ENCODE measurements at regions not wholly inside any gene's neighbourhood (a gene's known extent, or its start where the extent isn't known, plus 50 kb on each side); places are given as distances from the start of the nearest gene placed in this dataset.

DNA sequence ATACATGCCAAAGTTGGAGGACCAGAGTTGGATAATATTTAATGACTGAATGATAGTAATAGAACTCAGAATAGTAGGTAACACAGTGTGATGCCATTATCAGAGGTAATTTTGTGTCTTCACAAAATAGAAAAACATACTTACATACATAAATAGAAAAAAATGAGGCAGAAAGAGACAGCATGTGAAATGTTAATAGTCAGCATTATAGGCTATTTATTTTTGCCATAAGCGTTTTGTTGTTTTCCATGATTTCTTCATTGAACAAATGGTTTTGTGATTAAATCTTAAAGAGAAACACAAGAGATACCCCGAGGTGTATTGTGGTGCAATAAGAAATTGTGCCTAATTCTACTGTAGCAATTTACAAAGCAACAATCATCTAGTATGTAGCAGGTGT, 626.3 kb downstream of the KCNJ2 start:
- no peak for DNase-seq (ENCODE audit: low spot score)

GRCh38 chr17:70796757-70797156, 627.4 kb downstream of the KCNJ2 start:
- no peak for DNase-seq (ENCODE audit: low spot score)

- no peak for DNase-seq (ENCODE audit: low spot score)
Observed at GRCh38 chr17:70797166-70797565, 627.8 kb downstream of the KCNJ2 start.

DNA sequence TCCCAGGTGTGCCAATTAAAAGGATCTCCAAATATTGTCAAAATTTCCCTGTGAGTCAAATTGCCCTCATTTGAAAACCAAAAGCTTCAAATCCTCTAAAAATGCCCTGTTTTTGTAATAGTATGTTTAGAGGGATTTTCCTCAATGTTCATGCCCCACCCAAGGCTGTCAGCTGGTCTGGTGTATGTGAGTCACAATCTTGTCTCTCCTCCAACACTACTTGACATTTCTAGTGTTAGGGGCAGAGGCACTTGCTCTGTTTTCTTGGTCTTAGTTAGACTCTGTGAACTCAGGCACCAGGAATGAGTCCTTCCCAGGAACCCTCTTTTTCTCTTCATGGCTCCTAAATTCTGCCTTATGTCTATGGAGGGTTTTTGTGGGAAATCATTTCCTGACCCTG, 634.8 kb downstream of the KCNJ2 start:
- DNase-seq (ENCODE audit: low spot score): no peak

GRCh38 chr17:70808596-70808995, 639.3 kb downstream of the KCNJ2 start:
- DNase-seq (ENCODE audit: low spot score): no peak

DNA sequence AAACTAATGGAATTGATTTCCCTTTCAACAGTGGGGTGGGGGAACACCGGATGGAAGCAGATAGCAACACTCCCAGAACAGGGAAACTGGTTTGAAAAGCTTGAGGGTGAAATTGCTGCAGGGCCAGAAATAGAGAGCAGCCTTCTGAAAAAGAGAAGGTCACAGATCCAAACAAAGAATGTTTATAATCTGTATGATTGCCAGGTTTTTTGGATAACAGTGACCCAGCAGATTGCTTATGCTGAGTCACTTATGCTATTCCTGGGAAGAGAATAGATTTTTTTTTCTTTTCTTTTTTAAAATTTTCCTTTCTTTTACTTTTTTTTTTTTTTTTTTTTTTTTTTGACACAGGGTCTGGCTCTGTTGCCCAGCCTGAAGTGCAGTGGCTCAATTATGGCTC, 641.3 kb downstream of the KCNJ2 start:
- no peak for DNase-seq (ENCODE audit: low spot score)

DNA sequence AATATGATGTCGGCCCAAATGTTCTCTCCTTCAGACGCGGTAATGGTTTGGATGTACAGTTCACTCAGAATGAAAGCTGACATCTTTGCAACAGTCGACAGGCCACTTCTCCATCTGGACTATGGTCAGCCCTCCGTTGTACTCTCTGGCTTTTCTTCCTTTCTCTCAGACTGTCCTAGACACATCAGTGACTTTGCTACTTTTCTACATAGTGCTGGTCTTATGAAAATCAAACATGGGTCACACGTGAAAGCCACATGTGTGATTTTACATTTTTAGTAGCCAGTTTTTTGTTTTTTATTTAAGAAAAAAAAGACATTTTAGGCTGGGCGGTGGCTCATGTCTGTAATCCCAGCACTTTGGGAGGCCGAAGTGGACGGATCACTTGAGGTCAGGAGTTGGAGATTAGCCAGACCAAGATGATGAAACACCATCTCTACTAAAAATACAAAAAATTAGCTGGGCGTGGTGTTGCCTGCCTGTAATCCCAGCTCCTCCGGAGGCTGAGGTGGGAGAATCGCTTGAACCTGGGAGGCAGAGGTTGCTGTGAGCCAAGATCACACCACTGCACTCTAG, 644.1 kb downstream of the KCNJ2 start:
- DNase-seq (ENCODE audit: low spot score): no peak

- DNase-seq (ENCODE audit: low spot score): no peak
Observed at GRCh38 chr17:70819183-70819582, 649.9 kb downstream of the KCNJ2 start.

GRCh38 chr17:70820276-70820675, 650.9 kb downstream of the KCNJ2 start:
- no peak for DNase-seq (ENCODE audit: low spot score)

DNA sequence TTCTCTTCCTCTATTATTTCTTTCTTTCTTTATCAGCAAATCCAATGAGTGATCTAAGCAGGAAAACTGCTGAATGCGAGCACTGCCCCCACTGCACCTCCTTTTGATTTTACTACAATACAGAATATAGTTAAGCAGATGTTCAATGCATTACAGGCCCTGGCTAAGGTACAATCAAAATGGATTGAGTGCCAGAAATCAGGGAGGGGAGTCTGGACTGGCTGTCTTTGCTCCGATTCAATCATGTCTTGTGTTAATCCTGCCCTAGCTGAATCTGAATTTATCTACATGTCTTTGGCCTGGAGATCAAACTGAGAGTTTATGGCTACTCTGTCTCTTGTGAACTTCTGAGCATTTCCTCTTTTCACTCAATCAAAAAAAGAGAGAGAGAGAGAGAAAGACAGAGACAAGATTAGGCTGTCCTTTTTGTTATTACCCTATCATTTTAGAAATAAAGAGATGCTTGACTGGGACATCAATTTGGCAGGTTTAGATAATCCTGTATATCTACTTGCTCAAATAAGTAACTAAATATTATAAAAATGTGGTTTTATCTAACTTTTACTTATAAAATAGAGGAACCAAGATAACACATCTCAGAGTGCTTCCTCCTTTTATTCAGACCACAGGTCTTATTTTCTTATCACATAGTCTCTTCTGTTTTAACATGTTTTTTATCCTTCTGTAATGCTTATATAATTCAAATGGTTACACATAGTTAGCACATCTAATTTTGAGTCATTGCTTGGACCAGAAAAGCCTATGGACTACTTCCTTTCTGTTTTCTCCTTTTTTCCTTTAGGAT, 656.2 kb downstream of the KCNJ2 start:
- DNase-seq (ENCODE audit: low spot score): peak; percentile 24

DNA sequence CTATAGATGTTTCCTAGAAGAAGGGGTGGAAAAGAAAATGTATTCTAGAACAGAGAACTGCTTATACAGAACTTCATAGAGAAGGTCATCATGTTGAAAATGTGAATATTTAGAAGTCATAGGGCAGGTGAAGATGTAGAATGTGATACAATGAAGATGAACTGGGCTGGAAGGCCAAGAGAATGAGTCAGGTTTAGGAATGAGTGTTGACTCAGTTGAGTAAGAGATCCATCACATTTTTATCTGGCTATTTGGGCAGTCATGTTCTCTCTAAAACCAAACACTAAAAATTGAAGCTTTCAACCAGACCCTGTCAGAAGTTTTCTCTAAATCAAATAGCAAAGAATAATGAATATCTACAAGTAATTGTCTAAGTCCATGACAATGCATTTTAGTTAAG, 660.5 kb downstream of the KCNJ2 start:
- no peak for DNase-seq (ENCODE audit: low spot score)

- no peak for DNase-seq (ENCODE audit: low spot score)
Observed at GRCh38 chr17:70834039-70834438, 664.7 kb downstream of the KCNJ2 start.

DNA sequence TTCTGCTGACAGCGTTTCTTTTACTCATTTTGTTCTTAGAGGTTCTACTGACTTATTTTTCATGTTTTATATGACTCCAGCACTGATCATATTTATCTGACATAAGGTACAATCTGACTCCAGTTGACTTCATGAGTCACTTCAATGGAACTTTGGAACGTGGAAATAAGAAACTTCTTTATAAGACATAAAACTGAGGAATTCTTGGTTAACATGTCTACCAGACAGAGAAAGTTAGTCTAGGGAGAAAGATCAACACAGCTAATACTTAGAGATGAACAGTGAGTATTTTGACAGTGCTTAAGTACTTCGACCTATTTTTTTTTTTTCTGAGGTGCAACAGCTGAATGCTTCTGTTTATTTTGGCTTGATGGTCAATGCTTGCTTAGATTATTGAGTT, 679.5 kb downstream of the KCNJ2 start:
- DNase-seq (ENCODE audit: low spot score): no peak

GRCh38 chr17:70855401-70856054, 686.2 kb downstream of the KCNJ2 start:
- DNase-seq (ENCODE audit: low spot score): no peak

DNA sequence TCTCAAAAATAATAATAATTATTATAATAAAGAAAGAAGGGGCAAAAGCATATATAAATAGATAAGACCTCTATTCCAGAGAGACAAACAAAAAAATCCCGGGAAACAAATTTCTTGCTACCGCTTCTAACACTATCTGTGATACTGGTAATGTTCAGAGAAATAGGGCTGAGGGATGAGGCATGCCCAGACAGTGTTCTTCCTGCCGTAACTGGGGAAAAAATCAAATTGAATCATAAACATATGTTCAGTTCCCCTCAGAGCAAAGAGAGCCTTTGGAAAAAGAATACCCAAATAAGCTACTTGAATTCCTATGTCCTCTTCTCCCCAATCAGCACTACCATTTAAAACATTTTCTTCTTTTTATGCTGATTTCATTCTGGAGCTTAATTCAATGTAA, 688.0 kb downstream of the KCNJ2 start:
- no peak for DNase-seq (ENCODE audit: low spot score)

DNA sequence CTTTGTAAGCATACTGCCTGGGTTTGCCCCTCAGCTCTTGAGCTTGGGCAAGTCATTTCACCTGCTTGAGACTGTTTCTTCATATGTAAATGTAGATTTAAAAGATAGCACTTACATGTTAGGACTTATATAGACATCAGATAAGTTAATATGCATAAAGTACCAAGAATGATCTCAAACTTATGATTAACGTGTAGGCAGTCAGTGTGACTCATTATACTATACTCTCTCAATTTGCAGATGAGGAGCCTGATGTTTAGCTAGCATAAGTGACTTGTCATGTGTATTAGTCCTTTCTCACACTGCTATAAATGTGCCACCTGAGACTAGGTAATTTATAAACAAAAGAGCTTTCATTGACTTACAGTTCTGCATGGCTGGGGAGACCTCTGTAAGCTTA, 690.5 kb downstream of the KCNJ2 start:
- no peak for DNase-seq (ENCODE audit: low spot score)

- no peak for DNase-seq (ENCODE audit: low spot score)
Observed at GRCh38 chr17:70862295-70862694, 693.0 kb downstream of the KCNJ2 start.

DNA sequence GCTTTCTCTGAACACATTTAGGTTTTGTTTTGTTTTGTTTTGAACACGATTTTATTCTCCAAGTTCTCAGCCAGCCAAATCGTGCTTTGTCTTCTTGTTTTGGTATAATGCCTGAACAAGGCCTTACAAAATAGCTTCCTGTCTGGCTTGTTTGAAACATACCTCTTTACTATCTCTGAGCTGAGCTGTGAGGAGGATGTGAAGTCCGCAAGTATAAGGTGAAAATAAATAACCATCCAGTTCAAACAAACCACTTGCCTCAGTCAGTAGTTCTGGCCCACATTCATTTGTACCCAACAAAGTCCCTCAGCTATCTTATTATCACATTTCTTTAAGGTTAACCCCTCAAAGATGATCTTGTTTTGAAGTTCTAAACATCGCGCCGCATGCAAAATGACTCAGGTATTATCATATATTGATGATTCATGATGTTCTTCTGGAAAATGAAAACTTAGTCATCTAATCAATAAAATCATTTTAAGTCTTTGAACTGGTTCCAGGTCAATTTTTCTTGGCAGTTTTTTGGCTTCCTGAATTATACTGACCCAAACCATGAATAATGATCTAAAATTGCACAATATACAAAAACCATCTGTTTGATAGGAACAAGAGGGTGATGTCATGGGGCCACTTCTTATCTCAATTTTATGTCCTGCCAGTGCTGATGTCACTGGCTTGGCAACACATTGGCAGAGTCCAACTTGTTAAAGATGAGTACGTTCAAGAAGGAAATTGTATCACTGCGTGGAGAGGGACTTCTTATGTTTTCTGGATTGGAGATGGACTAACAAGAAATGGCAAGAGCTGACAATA, 694.3 kb downstream of the KCNJ2 start:
- no peak for DNase-seq (ENCODE audit: low spot score)

- DNase-seq (ENCODE audit: low spot score): no peak
Observed at GRCh38 chr17:70865993-70866804, 696.9 kb downstream of the KCNJ2 start.

DNA sequence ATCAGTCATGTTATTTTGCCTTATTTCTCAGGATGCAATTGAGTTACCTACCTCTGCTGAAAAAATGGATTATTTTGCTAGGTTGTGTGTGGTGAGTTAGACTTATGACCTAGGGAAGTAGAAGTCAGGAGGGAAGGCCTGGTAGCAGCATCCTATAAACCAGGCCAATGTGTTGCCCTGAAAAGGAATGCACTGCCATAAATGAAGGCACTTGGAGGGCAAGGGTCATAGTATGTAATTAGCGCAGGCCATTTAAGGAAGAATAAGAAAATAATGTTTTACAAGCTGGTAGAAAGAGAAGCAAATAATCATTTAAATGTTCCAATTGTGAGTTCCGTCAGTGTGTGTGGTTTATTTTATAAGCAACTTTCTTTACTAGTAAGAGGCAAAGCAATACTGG, 698.8 kb downstream of the KCNJ2 start:
- DNase-seq (ENCODE audit: low spot score): no peak

DNA sequence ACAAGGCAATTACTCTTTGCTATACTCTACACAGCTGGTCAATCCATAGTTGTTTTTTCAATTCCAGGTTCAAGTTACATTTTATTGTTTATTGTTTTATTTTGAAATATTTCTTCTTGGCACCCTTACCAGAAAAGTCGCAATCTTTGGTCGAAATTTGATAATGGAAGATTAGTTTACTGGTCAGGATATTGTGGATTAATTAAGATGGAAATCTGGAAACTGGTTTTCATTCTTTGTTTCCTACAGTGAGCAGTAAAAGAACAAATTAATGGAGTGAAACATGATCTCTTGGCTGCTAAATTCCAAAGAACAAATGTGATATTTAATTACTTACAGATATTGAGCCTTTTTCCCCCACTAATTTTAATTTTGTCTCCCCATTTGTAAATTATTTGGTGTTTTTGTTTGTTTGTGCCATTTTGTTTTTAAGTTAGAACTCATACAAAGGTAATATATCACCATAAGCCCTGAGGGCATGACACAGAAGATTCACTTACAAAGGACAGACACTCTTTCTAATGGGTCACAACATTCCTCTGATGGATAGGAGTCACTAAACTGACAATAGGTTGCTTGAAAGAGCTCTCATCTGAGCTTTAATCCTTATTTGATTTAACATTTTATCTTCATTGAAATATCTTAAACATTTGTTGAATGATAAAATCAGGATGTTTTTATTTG, 700.2 kb downstream of the KCNJ2 start:
- DNase-seq (ENCODE audit: low spot score): no peak
